HG03354 (cell line): ENCODE measurements at regions not wholly inside any gene's neighbourhood (a gene's known extent, or its start where the extent isn't known, plus 50 kb on each side); places are given as distances from the start of the nearest gene placed in this dataset.

Experiments
- ATAC-seq: cut with Tn5 transposase; IDR thresholded peaks from one replicate; pipeline ENCODE4 v1.9.1; 2021; ENCODE audit warnings: mild to moderate bottlenecking; ENCODE audit not compliant: unreplicated experiment, poor library complexity, severe bottlenecking

DNA sequence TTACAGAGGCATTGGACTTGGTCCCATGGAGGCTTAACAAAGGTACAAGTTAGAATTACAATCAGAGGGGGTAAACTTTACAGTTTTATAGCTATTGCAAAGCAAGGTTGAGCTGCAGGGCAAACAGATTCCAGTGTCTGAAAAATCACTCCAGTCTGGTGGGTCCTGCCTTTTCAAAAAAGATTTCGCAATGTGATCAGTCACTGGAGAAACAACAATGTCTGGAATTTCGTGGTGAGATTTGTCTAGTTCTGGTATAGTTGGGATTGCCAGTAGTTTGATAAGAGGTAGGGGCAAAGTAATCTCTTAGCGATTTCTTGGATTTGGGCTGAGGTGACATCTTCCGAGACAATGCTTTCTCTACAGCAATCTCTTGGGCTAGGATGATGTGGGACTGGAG lies 1198.2 kb upstream of the PCDH9 start:
- ATAC-seq, result no peak

DNA sequence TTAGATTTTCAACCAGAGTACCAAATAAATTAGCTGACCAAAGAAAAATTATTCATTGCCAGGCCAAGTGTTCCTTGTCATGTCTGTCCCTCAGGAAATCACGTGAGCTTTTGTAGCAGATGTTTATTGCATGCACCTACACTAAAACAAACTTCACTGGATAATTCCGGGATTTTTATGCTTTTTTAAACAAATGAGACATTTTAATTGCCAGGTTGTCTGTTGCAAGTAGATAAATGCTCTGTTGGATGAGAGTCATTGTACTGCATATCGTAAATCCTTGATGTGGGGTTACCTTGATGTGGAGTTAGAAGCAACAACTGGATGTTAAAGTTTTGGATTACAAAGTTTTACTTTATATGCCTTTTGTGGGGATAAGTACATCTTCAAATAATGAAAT lies 1187.7 kb upstream of the PCDH9 start:
- no peak for ATAC-seq

DNA sequence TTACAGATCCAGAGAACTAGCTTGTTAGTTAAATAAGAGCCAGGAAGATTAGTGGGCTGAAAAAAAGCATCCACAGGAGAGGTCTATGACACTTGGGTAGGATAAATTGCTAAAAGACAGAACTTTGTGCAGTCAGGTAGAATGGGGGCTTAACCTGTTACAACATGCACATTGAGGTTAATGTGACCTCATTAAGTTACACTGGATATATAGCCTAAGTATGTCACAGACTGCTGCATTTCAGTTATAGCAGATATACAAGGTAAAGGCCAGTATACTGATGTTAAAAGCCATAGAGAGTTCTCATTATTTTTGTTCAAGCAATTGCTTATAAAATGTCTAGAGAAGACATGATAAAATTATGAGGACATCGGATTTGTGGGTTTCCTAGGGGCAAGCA lies 1179.9 kb upstream of the PCDH9 start:
- ATAC-seq, result no peak

- ATAC-seq, result no peak
Measured at GRCh38 chr13:68390987-68391386, 1160.9 kb upstream of the PCDH9 start.

DNA sequence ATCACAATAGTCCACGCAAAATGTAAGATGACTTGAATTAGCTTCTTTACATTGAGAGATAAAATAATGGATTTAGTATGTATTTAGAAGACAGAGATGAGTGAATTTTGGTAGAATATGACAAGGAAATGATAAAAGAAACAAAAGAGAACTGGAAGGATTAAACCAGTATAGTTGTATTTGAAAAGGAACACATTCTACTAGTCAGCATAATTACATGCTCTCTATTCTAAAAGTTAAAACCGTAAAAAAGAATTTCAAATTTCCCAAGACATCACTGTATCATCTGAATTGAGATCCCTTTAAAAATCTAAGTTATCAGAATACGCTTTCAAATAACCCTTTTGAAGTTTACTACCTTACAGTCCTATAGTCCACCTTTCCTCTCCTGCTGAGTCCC lies 1156.7 kb upstream of the PCDH9 start:
- no peak for ATAC-seq

- no peak for ATAC-seq
Measured at GRCh38 chr13:68380041-68380973, 1150.2 kb upstream of the PCDH9 start.

DNA sequence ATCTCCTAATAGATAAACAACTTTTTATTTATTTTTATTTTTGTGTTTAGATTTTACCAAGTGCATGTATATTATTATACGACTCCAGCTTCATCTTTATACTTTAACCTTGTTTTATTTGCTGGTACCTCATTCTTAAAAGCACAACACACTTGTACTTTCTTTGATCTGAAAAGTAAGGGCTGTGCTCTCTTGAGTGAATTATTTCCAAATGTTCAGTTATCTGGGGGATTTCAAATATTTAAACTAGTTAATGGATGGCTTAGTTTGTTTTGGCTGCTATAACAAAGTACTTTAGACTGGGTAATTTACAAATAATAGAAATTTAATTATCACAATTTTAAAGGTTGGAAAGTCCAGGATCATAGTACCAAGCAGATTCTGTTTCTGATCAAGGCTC lies 1148.2 kb upstream of the PCDH9 start:
- no peak for ATAC-seq

DNA sequence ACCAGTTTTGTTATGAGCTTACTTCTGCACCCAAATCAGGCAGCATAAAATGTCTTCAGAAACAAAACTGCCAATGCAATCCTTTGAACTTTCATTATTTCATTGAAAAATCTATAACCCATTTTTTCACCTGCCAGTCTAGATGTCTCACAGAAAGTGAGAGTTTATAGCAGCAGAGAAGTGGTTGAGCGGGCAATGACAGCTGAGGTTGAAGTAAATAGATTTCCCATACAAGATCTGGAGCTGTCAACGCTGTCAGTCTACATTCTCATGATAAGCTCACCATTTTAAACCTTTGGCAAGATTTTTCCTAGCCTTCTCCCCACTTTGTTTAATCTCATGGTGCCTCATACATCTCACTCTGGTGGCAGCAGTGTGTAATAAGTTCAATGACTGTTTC lies 1144.9 kb upstream of the PCDH9 start:
- ATAC-seq, result no peak

GRCh38 chr13:68369739-68370138 lies 1139.6 kb upstream of the PCDH9 start:
- no peak for ATAC-seq

- no peak for ATAC-seq
Measured at GRCh38 chr13:68368922-68369321, 1138.8 kb upstream of the PCDH9 start.

DNA sequence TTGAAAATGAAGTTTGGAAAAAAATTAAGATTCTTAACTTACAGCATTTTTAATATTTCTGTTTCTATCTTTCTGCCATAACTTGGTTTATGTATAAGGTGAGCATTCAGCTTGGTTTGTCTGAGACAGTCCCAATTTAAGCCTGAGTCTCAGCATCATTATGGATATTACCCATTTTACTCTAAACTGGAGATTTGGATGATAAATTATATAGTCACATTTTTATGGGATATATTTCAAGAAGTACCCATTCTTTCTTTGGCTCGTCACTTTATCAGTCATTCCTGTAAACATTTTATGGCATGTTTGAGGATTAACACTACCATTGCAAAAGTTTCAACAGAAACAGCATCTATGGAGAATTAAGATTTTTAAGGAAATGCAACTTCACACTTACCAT lies 1129.0 kb upstream of the PCDH9 start:
- no peak for ATAC-seq

GRCh38 chr13:68358294-68358705 lies 1128.2 kb upstream of the PCDH9 start:
- no peak for ATAC-seq

- ATAC-seq, result no peak
Measured at GRCh38 chr13:68350554-68350953, 1120.4 kb upstream of the PCDH9 start.

- ATAC-seq, result no peak
Measured at GRCh38 chr13:68347220-68347619, 1117.1 kb upstream of the PCDH9 start.

DNA sequence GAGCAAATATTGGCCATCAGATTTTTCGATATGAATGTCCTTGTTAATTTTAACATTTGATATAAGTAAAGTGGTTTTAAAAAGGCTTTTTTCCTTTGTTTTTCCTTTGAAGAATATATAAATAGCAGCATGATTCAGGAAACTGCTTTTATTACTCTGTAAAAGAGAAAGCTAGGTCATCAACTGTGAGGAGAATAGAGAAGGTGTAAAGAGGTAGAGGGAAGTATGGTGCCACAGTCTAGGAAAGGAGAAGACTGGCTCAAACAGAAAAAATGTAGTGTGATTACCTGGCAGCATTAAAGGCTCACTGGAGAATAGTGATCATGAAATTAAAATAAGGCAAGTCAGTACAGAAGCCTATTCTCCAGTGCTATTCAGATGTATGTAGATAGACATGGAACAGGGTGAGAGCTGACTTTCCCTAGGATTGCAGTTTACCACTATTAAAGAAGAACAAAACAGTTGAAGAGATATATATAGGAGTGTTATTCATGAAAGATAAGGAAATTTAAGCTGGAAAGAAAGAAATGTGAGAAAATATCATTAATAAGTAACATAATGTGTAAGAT lies 1115.9 kb upstream of the PCDH9 start:
- no peak for ATAC-seq

DNA sequence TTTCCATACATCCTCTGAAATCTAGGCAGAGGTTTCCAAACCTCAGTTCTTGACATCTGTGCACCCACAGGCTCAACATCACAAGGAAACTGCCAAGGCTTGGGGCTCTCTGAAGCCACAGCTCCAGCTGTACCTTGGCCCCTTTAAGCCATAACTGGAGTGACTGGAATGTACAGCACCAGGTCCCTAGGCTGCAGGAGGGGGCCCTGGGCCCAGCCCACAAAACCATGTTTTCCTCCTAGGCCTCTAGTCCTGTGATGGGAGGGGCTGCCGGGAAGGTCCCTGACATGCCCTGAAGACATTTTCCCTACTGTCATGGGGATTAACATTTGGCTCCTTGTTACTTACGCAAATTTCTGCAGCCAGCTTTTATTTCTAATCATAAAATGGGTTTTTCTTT lies 1093.0 kb upstream of the PCDH9 start:
- no peak for ATAC-seq

DNA sequence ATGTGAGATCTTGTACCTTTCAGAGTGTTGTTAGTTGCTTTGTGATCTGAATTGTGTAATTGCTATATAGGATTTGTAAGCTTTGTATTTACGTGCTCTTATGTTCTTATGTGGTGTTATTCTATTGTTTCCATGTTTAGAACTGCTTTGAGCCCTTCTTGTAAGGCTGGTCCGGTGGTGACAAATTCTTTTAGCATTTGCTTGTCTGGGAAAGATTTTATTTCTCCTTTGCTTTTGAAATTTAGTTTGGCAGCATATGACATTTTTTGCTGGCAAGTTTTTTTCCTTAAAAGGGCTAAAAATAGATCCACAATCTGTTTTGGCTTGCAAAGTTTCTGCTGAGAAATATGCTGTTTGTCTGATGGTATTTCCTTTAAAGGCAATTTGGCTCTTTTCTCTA lies 1089.2 kb upstream of the PCDH9 start:
- no peak for ATAC-seq

DNA sequence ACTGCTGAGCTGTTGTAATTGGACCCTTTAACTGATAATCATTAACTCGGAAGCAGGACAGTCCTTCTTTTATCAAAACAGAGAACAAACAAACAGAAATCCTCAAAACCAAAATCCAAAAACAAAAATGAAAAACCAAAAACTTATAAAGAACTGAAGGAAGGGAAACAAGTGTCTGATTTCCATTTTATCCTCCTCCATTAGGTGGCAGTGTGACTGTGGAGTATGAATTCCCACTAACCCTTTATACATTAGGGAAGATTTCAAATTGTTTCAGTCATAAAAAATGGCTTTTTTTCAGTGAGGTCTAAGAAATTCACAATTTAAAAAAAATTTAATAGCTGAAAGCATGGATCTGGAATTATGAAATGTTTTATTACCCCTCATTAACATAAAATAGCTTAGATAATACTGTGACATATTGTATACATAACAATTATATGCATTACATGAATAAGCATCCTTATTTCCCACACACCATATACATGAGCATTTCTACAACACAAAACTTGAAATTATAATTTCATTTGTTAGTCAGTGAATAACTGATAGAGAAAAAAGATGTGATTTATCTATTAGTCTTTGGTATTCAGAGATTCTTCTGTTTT lies 1074.3 kb upstream of the PCDH9 start:
- ATAC-seq, result peak; percentile 55

DNA sequence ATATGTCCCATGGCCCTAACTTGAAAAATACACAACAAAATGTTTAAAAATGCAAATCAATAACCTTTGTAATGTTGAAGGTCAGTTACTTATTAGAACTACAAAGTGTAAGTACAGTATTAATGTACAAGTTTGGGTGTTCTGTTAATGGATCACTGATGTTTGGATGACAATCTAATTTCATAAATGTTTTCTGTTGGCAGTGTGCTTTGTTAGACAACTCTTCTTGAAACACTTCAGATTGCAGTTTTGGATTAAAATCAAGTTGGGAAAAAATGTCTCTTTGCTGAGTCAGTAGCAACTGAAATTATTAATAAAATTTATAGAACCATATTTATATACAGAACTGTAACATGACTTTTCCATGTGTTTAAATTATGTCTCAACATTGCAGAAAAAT lies 1063.5 kb upstream of the PCDH9 start:
- no peak for ATAC-seq

DNA sequence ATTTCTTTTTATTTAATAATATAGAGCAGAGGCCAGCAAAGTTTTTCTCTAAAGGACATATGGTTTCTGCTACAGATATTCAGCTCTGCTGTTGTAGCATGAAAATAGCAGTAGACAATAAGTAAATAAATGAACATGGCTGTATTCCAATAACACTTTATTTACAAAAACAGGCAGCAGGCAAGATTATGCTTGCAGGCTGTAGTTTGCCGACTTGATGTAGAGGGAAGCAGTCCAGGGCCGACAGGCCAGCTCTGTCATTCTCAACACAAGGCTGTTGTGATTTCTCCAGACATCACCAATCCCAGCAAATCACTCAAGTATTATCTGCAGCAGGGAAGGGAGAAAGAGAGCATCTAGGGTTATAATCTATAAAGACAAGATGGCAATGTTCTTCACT lies 1062.5 kb upstream of the PCDH9 start:
- no peak for ATAC-seq

DNA sequence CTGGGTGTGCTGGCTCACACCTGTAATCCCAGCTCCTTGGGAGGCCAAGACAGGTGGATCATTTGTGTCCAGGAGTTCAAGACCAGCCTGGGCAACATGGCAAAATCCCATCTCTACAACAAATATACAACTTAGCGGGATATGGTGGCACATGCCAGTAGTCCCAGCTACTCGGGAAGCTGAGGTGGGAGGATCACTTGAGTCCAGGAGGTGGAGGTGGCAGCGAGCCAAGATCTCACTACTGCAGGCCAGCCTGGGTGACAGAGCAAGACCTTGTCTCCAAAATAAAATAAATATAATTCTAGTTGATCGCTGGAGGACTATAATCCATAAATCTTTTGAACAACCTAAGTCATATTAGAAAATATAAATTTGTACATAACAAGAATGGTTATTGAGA lies 1061.5 kb upstream of the PCDH9 start:
- no peak for ATAC-seq
